NCI-H1694 treated with DMSO at 0.1 percent for 48 hours (cell line): ENCODE measurements at regions not wholly inside any gene's neighbourhood (a gene's known extent, or its start where the extent isn't known, plus 50 kb on each side); places are given as distances from the start of the nearest gene placed in this dataset.

ENCODE experiments used
- DNase-seq: peaks from one replicate; lab custom pipeline; 2025; lab: John Stamatoyannopoulos, UW

GRCh38 chr12:58787021-58787760 lies 133.1 kb downstream of the LRIG3 start:
- DNase-seq, result no peak

- no peak for DNase-seq
These were observed 125.4 kb downstream of the LRIG3 start for GRCh38 chr12:58794859-58795258.

DNA sequence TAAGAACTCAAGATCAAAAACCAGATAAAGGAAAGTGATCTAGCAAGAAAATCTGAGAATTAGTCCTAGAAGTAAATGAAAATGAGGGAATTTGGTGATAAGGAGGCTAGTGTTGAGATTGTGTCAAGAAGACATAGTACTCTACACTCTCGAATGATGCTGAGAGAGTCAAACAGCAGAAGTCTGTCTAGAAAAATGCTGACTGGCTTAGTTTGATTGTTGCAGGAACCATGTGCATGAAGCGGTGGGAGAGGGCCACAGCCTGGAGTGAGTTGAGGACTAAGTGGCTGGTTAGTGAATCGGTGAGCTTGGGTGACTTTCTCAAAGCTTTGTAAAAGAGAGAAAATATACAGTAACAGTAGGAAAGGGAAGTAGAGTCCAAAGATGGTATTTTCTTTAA lies 124.5 kb downstream of the LRIG3 start:
- no peak for DNase-seq

DNA sequence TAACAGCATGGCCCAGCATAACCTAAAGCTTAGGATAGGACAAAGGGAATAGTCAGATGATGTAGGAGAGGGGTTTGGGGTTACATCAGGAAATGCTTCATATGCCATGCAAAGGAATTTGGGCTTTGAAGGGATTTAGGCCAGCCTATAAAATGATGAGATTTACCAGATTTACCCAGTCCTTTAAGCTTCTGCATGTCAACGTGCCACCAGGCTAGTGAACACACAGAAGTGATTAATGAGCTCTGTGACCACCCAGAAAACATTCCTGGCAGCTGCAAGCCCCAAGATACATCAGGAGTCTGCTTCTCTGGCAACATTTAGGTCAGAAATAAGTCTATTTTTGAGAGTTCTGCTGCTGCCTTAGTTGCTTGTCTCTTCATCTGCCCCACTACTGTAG lies 118.3 kb downstream of the LRIG3 start:
- DNase-seq, result no peak

- DNase-seq, result no peak
These were observed 116.4 kb downstream of the LRIG3 start for GRCh38 chr12:58803908-58804307.

DNA sequence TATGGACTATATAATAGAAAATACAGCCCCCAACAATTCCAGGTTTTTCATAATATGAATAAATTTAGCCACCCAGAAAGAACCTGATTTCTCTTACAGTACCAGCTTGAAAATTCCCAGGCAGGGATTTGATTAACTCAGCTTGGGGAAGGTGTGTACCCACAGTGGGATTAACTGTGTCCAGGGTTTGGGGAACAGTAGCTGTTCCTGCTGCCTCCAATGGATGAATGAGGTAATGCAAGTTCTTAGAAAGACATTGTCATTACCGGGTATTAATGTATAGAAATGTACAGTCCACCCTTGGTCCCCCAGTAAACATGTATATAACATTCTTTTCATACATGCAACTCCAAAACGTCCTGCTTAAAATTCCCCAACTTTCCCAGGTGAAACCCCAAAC lies 115.6 kb downstream of the LRIG3 start:
- no peak for DNase-seq

DNA sequence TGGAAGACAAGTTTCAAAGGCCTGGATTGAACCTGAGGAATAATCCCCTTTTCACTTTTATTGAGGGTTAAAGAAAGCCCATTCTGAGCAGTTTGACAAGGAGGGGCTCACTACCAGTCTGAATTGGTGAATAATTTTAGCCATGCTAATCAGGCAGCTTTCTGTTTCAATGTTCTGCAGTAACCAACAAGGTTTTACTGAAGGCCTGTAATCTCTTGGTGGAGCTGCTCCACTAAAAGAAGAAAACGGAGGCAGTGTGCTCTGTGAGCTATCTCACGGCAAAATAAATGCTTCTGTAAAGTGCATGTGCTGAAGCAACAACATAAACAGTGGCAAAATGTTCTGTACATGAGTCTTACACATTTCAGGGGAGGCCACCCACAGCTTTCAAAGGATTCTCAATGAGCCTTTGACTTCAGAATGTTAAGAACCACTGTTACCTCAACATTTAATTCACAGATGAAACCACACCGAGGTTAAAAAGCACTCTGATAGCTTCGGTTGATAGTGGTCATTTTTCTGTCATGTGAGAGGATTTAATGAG lies 111.2 kb downstream of the LRIG3 start:
- no peak for DNase-seq

DNA sequence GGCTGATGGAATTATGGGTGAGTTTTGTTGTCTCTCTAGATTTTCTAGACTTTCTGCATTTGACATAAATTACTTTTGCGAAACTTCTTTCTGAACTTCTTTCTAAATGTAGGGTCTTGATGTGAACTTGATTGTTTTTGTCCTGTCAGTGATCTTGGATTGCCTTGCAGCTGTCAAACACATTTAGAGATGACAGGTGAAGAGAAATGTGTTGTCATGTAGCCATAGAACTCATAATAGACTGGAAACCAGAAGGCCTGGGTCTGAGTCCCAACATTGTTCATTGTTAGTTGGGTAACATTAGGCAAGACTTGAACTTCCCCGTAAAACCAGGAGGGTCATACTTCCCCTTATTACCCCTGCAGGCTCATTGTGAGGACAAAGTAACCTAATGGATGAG lies 109.0 kb downstream of the LRIG3 start:
- no peak for DNase-seq

- DNase-seq, result no peak
These were observed 108.1 kb downstream of the LRIG3 start for GRCh38 chr12:58812214-58812613.

- DNase-seq, result no peak
These were observed 106.3 kb downstream of the LRIG3 start for GRCh38 chr12:58814036-58814435.

- no peak for DNase-seq
These were observed 105.1 kb downstream of the LRIG3 start for GRCh38 chr12:58815235-58815634.

GRCh38 chr12:58818546-58818945 lies 101.8 kb downstream of the LRIG3 start:
- DNase-seq, result no peak

- no peak for DNase-seq
These were observed 101.0 kb downstream of the LRIG3 start for GRCh38 chr12:58819345-58819744.

DNA sequence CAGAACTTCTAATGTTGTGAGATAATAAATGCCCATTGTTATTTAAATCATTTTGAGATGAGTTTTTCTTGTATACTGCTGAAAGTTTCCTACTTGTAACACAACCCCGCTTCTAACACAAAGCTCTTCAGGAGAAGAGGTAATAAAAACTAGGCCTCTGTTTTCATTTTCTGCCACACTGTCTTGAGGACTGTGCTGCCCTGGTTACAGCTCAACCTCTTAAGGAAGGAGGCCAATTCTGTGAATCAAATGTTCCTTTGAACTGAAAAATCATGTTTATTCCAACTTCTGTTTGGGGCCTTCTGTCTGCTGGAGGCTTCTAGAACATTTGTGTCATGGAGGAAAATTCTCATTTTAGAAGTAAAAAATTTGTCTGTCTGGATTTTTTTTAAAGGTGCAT lies 100.3 kb downstream of the LRIG3 start:
- DNase-seq, result no peak
